BJ (cell line): ENCODE measurements at regions not wholly inside any gene's neighbourhood (a gene's known extent, or its start where the extent isn't known, plus 50 kb on each side); places are given as distances from the start of the nearest gene placed in this dataset.

Experiments
- CTCF ChIA-PET: fragments of 350-600 bp; formaldehyde crosslinking; extraction: SDS; loops from one replicate; lab custom pipeline; 2021; ENCODE audit warnings: antibody characterized with exemption, inconsistent platforms; lab: Yijun Ruan, JAX
- POLR2A ChIA-PET: fragments of 300-600 bp; sonication (Branson Sonifier 250); formaldehyde crosslinking; extraction: SDS; loops from one replicate; lab custom pipeline; 2021; ENCODE audit warnings: antibody characterized with exemption; lab: Charles Lee
- DNase-seq: peaks from one replicate; pipeline ENCODE4 v3.0.0-alpha.2; 2011; ENCODE audit warnings: low read depth
- H3K27me3 ChIP-seq: 2 replicates; pipeline ENCODE4 v1.6.0; 2011; ENCODE audit warnings: low read length; ENCODE audit not compliant: control insufficient read depth, insufficient read depth
- H3K36me3 ChIP-seq: 2 replicates; pipeline ENCODE4 v1.5.1; 2011; ENCODE audit warnings: low read length; ENCODE audit not compliant: control insufficient read depth, insufficient read depth
- H3K4me3 ChIP-seq: 2 replicates; pipeline ENCODE4 v1.5.1; 2011; ENCODE audit warnings: low read depth, mild to moderate bottlenecking, control low read depth, low read length
- TF ChIP-seq, protein P1 (sequence below): IDR thresholded peaks from 2 replicates; pipeline ENCODE4 v1.5.1; 2011; ENCODE audit warnings: low read depth, mild to moderate bottlenecking, control low read depth, inconsistent platforms, low read length, moderate library complexity; ENCODE audit not compliant: insufficient read depth

DNA sequence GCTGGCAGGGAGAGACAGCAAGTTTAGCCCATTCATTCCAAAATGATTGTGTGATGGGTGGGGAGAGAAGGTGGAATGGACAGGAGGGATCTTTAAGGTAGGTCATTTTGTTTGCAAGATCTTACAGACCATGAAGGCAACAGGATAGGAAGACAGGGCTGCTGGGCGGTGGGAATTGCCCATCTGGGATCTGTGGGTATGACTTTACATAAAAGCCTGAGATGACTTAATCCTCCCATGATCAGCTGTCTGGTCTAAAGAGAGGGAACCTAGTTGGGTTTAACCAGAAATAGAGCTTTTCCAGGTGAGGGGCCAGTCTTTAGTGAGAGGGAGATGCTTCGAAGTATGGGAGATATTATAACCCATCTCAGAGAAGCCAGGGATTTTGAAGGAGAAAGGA is 153.7 kb downstream of the KLF6 start:
- TF ChIP-seq, protein P1, sequence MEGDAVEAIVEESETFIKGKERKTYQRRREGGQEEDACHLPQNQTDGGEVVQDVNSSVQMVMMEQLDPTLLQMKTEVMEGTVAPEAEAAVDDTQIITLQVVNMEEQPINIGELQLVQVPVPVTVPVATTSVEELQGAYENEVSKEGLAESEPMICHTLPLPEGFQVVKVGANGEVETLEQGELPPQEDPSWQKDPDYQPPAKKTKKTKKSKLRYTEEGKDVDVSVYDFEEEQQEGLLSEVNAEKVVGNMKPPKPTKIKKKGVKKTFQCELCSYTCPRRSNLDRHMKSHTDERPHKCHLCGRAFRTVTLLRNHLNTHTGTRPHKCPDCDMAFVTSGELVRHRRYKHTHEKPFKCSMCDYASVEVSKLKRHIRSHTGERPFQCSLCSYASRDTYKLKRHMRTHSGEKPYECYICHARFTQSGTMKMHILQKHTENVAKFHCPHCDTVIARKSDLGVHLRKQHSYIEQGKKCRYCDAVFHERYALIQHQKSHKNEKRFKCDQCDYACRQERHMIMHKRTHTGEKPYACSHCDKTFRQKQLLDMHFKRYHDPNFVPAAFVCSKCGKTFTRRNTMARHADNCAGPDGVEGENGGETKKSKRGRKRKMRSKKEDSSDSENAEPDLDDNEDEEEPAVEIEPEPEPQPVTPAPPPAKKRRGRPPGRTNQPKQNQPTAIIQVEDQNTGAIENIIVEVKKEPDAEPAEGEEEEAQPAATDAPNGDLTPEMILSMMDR, result no peak
- DNase-seq, result no peak
- Histone ChIP-seq H3K4me3 (no peak overlapping the region), H3K27me3 (no peaks in the 10 kb centered on the region), H3K36me3 (no peaks in the 10 kb centered on the region)
- CTCF ChIA-PET, result interaction anchor here (0.7 to 2.0 kb wide), 3 partner anchors 9 to 25 kb away, joined by 3 to 5 read pairs (median 3); no protein-coding TSS in a partner anchor
- POLR2A ChIA-PET, result no interaction called here

DNA sequence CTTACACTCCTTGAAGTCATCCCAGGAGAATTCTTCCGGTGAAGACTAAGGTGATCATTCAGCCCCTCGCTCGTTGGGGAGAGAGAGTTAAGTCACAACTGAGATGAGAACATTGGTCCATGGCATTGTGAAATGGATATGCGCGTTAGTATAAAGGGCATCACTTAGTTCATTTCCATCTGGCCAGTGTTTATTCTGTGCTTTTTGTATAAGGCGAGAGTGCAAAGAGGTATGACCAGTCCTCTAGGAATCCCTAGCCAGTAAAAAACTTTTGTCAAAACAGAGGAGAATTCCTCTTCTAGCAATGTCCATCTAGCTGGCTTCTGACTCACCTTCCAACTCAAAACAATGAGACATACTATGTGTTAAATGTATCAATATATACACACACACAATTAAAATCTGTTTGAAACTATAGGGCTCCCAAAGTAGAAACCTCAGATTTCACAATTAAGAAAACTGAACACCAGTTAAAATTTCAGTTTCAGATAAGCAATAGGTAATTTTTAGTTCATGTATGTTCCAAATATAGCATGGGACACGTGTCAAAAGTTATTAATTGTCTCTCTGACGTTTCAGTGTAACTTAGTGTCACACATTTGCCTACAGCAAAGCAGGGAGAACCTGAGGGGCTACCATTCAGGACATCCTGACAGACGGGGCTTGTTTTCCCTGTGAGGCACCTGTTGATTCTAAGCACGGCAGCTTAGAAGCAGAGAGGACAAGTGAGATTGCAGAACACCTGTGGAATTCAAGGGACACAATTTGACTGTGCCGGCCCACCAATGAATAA is 158.9 kb downstream of the KLF6 start:
- Histone ChIP-seq H3K4me3 (no peak overlapping the region), H3K36me3 (no peaks in the 10 kb centered on the region), H3K27me3 (no peaks in the 10 kb centered on the region)
- TF ChIP-seq, protein P1, result no peak
- ChIA-PET CTCF (interaction anchor here (0.7 kb wide), 1 partner anchor 19 kb away, joined by 3 read pairs; no protein-coding TSS in a partner anchor), POLR2A (no interaction called here)
- DNase-seq, result peak; percentile 39

DNA sequence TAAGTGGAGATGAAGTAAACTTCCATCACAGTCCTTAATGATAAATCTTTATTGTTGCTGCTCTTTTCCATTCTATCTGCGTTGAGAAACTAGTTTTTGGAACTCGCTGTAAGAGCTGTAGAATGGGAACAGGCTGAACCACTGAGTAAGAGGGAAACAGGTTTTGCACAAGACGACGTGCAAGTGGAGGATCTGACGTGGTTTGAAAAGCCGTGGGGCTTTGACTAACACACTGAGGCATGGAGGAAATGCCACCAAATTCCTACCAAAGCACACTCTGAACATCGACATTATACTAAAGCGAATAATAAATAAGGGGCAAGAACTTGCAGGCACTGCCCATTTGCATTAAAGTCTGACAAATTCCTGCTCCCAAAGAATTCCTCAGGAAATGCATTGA is 160.6 kb downstream of the KLF6 start:
- ChIA-PET CTCF (interaction anchor here (1.1 kb wide), 1 partner anchor 17 kb away, joined by 3 read pairs; no protein-coding TSS in a partner anchor), POLR2A (interaction anchor here (1.1 kb wide), 1 partner anchor 15 kb away, joined by 6 read pairs; no protein-coding TSS in a partner anchor)
- Histone ChIP-seq H3K4me3 (no peak overlapping the region), H3K27me3 (no peaks in the 10 kb centered on the region), H3K36me3 (no peaks in the 10 kb centered on the region)
- DNase-seq, result peak; percentile 1
- TF ChIP-seq, protein P1, result no peak

DNA sequence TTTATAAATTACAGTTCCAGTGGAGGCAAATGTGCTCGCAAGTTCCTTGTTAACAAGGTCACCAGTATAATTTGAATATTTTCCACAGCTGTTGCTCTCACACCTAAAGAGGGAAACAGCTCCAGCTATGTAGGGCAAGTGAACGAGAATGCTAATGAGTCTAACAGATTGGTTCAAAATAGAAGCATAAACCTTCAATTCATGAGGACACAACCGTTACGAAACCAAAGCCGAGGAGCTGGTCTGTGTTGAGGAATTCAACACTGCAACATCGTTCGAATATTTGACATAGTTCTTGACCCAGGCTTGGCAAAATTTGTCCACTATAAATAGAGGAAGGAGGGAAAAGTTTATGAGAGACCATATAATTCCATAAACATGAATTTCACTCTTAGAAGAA is 161.3 kb downstream of the KLF6 start:
- no peaks in the 10 kb centered on the region for H3K27me3 ChIP-seq
- H3K36me3 ChIP-seq, result no peaks in the 10 kb centered on the region
- peak; percentile 28 for DNase-seq
- TF ChIP-seq, protein P1, result no peak
- ChIA-PET POLR2A (interaction anchor here (0.6 kb wide), 1 partner anchor 156 kb away, joined by 3 read pairs; no protein-coding TSS in a partner anchor), CTCF (interaction anchor here (1.1 kb wide), 1 partner anchor 16 kb away, joined by 3 read pairs; no protein-coding TSS in a partner anchor)
- H3K4me3 ChIP-seq, result no peak overlapping the region

DNA sequence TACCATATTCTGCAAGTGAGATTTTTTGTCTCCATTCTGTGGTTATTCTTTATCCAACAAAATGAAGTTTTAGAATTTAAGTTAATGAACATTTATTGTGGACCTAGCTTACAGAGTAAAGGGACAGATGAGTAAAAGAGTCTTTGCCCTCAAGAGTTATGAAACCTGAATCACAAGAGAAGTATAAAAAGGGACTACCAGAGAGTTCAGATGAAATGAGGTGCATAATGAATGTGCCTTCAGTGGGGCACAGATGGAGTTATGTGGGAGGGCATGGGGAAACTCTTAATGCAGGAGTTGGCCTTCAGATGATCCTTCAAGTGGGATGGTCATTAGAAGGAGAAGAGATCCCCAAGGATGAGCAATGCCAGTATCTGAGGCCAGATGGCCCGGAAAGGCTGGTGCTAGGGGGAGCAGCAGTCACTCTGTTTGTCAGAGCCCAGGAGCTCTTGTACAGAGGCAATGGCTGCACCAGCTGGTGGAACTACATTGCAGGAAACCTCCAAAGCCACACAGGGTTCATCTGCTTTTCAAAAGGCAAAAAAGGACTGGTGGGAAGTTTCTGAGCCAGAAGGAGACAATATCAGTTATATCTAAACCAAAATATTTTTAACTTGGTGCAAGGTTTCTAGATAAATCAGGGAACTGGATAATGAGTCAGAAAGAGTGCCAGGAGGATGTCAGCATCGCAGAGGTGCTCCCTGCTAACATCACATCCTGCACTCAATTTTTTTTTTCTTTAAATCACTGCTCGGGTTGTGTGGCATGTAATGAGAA is 162.0 kb downstream of the KLF6 start:
- POLR2A ChIA-PET, result interaction anchor here (0.6 kb wide), 1 partner anchor 157 kb away, joined by 3 read pairs; no protein-coding TSS in a partner anchor
- Histone ChIP-seq H3K36me3 (no peaks in the 10 kb centered on the region), H3K4me3 (no peak overlapping the region), H3K27me3 (no peaks in the 10 kb centered on the region)
- TF ChIP-seq, protein P1, result no peak
- CTCF ChIA-PET, result interaction anchor here (1.1 kb wide), 1 partner anchor 16 kb away, joined by 3 read pairs; no protein-coding TSS in a partner anchor
- peak; percentile 4 for DNase-seq
